GM12865 (cell line): ENCODE measurements at regions not wholly inside any gene's neighbourhood (a gene's known extent, or its start where the extent isn't known, plus 50 kb on each side); places are given as distances from the start of the nearest gene placed in this dataset.

ENCODE experiments used
- DNase-seq: peaks from one replicate; pipeline ENCODE4 v3.0.0; 2010; ENCODE audit warnings: low read depth
- H3K4me3 ChIP-seq: 2 replicates; pipeline ENCODE4 v1.5.1; 2011; ENCODE audit warnings: mild to moderate bottlenecking, low read depth, low read length, control low read depth
- CTCF ChIP-seq: IDR thresholded peaks from 2 replicates; pipeline ENCODE4 v1.5.1; 2011; ENCODE audit warnings: low read length, control low read depth, low read depth, inconsistent platforms; ENCODE audit not compliant: insufficient read depth; ENCODE audit errors: missing control alignments

- TF ChIP-seq CTCF = no peak
- no peak overlapping the region for H3K4me3 ChIP-seq
- no peak for DNase-seq
These were observed 289.8 kb upstream of the PLXNA2 start for GRCh38 chr1:208533746-208534598.

GRCh38 chr1:208534599-208534897 lies 290.4 kb upstream of the PLXNA2 start:
- H3K4me3 ChIP-seq = no peak overlapping the region
- no peak for DNase-seq
- no peak for TF ChIP-seq CTCF

GRCh38 chr1:208534979-208535378 lies 290.8 kb upstream of the PLXNA2 start:
- DNase-seq = no peak
- no peak for TF ChIP-seq CTCF
- H3K4me3 ChIP-seq = no peak overlapping the region

GRCh38 chr1:208535511-208535910 lies 291.3 kb upstream of the PLXNA2 start:
- TF ChIP-seq CTCF = no peak
- no peak overlapping the region for H3K4me3 ChIP-seq
- DNase-seq = no peak

GRCh38 chr1:208536212-208536611 lies 292.0 kb upstream of the PLXNA2 start:
- DNase-seq = no peak
- H3K4me3 ChIP-seq = no peak overlapping the region
- TF ChIP-seq CTCF = no peak

GRCh38 chr1:208537198-208537597 lies 293.0 kb upstream of the PLXNA2 start:
- no peak for TF ChIP-seq CTCF
- H3K4me3 ChIP-seq = no peak overlapping the region
- DNase-seq = no peak

GRCh38 chr1:208538078-208538477 lies 293.9 kb upstream of the PLXNA2 start:
- DNase-seq = no peak
- no peak for TF ChIP-seq CTCF
- H3K4me3 ChIP-seq = no peak overlapping the region
